UCSD-AML1 (cell line): ENCODE measurements at regions not wholly inside any gene's neighbourhood (a gene's known extent, or its start where the extent isn't known, plus 50 kb on each side); places are given as distances from the start of the nearest gene placed in this dataset.
"Not testable (repeated sequence)": the region's sequence is repeated elsewhere in the genome, so short reads cannot be mapped to it uniquely, and the experiment has no call there.

ENCODE experiments used
- DNase-seq: peaks from one replicate; lab custom pipeline; 2025; ENCODE audit not compliant: unreplicated experiment; lab: John Stamatoyannopoulos, UW

DNA sequence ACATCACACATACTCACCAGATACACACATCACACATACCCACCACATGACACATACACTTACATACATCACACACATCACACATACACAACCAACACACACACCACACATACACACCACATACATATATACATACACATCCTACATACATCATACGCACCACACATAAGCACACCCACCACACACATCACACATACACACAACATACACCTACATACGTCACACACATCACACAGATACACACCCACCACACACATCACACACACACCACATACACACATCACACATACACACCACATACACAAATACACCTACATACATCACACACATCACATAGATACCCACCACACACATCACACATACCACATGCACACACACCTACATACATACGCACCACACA, 158.4 kb downstream of the NDUFA10 start:
- DNase-seq, result no peak

DNA sequence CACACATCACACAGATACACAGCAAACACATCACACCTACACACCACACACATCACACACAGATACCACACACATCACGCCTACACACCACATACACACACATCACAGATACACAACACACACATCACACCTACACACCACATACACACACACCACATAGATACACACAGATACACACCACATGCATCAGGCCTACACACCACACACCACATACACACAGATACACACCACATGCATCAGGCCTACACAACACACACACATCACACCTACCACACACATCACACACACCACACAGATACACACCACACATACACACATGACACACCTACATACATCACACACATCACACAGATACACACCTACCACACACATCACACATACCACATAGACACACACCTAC, 158.8 kb downstream of the NDUFA10 start:
- DNase-seq, result no peak

DNA sequence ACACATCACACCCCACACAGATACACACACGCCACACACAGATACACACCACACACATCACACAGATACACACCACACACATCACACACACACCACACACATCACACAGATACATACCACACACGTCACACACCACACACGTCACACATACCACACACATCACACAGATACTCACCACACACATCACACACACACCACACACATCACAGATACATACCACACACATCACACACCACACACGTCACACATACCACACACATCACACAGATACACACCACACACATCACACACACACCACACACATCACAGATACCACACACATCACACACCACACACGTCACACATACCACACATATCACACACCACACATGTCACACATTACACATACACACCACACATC, 159.3 kb downstream of the NDUFA10 start:
- not testable (repeated sequence) for DNase-seq

DNA sequence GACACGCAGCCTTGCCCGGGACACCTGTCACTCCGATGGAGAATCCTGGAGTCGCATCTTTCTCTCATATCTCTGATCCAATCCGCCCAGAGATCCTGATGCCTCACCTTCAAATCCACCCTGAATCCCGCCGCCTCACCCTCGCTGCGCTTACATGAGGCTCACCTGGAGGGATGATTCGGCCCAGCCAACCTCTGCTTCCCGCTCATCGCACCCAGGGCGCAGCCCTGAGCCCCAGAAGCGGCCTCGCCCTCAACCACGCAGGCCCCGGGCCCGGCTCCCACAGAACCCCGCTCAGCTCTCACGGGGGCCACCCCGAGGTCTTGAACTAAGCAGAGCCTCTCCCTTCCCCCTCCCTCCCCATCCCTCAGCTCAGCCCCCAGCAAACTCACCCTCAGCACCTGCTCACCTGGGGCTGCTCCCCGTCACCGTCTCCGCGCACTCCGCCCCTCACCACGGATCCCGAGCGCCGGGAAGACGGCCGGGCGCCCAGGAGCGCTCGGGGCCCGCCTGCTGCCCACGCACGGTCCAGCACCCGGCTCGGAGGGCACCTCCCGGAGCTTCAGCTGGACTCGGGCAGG, 160.0 kb downstream of the NDUFA10 start:
- no peak for DNase-seq

DNA sequence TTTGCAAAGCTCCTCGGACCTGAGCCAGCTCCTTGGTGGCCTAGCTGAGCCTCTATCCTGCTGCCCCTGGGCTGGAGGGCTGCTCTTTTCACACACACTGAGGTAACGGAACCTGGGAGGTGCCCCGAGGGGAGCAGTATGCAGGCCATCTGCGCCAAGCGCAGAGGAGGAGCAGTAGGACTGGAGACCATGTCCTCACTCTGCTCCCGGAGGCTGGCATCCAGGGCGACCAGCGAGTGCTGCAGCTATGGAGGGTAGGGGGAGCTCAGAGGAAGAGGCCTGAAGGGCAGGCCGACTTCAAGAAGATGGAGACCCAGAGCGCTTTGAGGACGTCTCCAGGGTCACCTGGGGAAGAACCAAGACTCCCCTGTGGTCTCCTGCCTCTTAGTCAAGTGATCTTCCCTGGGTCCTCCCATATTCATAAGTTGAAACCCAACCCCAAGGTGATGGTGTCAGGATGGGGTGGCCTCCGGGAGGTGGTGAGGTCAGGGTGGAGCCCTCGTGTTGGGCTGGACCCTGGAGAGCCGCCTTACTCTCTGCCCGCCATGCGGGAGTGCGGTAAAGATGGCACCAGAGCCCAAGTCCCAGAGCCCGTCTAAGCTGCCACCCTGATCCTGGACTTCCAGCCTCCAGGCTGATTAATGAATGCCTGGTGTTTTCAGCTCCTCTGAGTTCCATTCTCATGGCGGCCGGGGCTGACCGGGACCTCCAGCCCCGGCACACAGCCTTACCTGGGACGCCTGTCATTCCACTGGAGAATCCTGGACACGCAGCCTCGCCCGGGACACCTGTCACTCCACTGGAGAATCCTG, 160.7 kb downstream of the NDUFA10 start:
- no peak for DNase-seq

DNA sequence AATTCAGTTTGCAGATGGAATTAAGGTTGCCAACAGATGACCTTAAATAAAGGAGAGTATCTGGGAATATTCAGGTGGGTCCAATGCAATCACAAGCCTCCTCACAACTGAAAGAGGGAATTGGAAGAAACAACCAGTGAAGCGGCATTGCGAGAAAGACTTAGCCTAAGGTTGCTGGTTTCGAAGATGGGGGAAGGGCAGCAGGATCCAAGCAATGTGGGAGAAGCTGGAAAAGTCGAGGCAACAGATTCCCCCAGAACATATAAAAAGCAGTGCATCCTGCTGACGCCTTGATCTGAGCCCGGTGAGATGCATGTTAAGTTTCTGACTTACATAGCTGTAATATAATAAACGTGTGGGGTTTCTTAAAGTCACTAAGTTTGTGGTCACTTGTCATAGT, 162.5 kb downstream of the NDUFA10 start:
- DNase-seq, result no peak

DNA sequence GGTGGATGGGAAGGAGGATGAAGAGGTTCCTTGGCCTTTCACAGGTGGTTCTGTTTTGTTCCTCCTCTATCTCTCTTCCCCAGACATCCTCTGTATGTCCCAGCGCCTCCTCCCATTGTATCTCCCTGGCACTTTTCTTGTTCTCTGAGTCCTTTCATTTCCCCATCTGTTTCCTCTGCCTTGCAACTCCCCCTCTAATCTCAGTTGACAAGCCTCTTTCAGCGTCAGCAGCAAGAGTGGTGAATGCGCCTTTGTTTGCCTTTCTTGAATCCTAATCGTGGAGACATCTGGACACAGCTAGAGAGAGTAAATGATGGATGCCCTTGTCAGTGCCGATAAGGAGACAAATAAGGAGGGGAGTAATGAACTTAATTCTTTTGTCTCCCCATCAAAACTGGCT, 167.0 kb downstream of the NDUFA10 start:
- DNase-seq, result no peak

DNA sequence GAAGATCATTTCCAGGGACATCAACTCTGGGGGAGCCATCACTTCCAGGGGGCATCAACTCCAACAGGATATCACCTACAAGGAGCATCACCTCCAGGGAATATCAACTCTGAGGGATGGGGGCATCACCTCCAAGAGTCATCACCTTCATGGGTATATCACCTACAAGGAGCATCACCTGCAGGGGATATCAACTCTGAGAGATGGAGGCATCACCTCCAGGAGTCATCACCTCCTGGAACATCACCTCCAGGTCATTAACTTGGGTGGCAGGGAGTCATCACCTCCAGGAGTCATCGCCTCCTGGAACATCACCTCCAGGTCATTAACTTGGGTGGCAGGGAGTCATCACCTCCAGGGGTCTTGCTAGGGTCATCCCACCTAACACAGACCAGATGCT, 167.6 kb downstream of the NDUFA10 start:
- DNase-seq, result no peak

DNA sequence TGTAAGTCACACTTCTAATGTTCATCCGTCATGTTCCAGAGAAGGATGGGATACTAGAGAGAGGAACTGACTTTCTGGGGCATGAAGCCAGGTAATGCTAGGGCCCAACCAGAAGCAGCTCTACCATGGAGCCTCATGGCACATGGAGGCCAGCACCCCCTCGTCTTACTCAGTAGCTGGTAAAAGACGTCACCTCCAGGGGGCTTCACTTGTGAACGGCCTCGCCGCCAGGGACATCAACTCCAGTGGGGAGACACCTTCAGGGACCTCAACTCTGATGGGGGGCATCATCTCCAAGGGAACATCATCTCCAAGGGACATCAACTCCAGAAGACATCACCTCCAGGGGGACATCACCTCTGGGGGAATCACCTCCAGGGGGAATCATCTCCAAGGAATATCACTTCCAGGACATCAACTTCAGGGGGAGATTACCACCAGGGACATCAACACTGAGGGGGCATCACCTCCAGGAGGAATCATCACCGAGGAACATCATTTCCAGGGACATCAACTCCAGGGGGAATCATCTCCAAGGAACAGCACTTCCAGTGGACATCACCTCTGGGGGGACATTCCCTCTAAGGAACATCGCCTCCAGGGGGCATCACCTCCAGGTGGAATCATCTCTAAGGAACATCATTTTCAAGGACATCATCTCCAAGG, 168.4 kb downstream of the NDUFA10 start:
- no peak for DNase-seq

DNA sequence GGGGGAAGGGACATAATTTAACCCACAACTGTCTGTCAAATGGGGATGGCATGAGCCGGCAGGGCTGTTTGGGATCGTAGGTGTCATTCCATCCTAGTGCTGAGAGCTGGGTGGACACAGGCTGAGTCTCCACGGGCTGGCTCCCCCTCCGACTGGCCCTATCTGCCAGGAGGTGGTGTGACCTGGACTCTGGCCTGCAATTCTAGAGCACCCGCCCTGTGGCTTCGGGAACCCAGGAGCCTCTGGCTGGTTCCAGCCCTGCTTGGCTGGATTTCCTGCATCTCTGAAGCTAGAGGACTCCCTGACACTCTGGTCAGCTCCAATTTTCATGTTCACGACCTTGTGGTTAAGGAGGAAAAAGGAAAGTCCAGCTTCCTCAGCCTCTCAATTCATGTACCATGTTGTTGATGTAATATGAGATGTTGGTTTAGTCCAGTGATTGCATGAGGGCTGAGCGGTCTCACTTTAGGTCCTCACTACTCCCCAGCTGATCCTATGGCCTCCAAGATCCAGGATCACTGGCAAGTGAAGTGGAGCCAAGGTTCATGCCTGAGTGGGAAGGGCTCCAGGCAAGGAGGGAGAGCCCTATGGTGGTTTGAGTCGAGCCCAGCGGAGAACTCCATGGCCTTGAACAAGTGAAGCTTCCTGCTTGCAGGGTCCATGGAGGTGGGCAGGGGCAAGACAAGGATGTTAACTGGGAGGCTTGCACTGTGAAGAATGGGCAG, 169.1 kb downstream of the NDUFA10 start:
- no peak for DNase-seq

DNA sequence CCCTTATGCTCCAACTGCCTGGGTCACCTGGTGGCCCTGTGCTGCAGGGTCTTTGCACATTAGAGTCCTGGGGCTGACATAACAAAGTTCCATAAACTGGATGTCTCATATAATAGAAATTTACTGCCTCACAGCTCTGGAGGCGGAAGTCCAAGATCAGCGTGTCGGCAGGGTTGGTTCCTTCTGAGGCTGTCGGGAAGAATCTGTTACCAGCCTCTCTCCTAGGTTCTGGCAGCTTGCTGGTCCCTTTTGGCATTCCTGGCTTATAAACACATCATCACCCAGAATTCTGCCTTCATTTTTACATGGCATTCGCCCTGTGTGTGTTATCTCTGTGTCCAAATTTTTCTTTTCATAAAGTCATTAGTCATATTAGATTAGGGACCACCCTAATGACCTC, 170.5 kb downstream of the NDUFA10 start:
- DNase-seq, result no peak

DNA sequence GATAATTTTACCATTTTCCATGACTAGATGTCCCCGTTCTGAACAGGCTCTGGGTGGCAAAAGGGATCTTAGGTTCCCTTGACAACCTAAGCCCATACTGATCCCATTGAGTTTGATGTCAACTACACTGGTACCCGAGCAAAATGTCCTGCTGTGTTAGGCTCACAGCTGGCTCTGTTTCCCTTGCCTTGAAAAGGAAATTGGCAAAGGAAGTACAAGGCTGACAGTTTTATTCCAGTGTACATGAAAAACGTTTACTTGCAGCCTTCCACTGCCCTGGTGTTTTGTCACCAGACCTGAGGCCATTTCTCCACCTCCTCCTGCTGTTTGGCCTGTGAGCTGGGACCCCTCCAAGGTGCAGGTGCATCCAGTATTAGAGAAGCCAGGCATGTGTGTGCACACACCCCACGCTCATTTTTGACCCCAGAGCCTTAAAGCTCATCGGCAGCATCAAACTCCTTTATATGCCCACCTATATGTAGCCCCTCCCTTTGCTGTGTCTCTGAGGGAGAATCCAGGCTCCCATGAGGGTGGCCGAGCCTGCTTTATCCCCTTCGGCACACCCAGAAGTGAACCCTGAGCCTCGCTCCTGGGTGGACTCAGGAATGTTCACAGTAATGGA, 171.3 kb downstream of the NDUFA10 start:
- DNase-seq, result no peak

DNA sequence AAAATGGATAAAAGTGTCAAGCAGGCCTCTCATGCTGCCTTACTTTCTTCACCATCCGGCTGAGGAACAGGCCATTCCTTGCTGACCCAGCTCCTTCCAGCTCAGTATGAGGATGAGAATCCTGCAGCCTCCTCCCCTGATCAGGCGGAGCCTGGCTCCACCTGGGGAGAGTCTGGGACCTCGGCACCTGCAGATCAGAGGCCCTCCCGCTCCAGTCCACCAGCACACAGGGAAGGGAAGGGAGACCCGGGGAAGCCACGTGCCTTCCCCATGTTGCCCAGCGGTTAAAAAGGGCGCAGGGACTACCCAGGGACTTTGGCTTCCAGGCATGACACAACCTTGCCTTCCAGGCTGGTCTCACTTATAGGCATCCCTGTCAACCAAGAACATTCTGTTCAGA, 172.0 kb downstream of the NDUFA10 start:
- no peak for DNase-seq

DNA sequence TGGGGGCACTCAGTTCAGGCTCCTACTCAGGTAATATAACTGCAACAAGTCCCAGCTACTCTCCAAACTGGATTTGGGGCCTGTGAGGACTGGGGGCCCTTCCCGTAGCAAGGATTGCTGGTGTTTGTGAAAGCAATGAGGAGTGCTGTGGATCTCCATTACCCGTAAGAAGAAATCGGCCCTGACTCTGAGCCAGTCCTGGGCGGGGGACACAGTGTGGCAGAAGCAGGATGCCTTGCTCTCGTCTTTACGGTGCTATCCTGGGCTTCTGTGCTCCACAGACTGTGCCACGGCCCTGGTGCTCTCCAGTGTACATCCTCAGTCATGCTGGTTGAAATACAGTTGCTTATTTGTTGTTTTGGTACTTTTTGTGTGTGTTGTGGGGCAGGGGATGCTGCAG, 172.9 kb downstream of the NDUFA10 start:
- no peak for DNase-seq

DNA sequence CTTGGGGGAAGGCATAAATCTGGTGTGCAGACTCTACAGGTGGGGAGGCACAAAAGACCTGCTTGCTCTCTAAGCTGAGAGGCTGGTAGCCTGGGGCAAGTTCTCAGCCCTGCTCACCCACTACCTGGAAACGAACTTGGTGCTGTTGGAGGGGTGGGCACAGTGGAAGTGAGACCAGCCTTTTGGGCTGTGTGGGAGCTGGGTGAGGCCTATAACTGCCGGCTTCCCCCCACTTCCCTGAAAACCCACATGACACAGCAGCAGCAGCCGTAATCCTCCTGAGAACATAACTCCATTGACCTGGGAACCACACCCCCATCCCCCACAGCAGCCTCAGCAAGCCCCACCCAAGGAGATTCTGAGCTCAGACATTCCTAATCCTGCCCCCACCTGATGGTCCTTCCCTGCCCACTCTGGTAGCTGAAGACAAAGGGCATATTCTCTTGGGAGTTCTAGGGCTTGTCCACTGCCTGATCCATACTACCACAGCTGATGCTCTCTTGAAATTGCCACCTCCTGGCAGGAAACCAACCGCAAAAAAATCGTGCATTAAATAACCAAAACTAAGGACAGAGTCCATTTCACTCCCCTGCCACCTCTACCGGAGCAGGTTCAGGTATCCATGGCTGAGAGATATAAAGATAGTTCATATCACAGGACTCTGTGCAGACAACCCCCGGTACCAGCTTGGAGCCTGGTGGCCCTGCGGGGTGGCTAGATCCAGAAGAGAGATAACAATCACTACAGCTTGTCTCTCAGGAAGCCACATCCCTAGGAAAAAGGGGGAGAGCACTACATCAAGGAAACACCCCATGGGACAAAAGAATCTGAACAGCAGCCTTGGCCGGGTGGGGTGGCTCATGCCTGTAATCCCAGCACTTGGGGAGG, 178.1 kb downstream of the NDUFA10 start:
- DNase-seq, result no peak

DNA sequence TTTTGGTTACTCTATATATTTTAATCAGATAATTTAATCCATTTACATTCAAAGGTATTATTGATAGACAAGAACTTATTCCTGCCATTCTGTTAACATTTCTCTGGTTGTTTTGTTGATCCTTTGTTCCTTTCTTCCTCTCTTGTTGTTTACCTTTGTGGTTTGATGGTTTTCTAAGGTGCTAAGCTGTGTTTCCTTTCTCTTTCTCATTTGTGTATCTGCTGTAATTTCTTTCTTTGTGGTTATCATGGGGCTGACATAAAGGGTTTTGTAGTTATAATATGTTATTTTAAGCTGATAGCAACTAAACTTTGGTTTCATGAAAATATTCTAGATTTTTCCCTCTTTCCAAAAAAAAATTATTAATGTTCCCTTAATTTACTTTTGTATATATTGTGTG, 179.2 kb downstream of the NDUFA10 start:
- DNase-seq, result no peak

DNA sequence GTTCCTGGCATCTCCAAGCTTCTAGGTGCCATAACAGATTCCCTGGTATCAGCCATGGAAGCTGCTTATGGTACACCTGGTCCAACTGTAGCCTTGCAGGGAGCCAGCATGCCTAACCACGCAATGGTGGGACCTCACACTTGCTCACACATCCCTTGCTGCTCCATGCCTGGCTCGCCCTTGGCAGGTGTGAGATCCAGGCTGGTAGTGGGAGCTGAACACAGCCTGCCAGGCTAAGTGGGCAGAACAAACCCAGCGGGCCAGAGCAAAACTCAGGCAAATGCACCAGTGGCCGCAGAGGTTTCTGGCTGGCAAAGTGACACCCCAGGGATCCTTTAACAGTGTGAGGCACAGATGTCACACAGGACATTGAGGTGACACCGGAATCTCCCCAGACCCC, 185.8 kb downstream of the NDUFA10 start:
- DNase-seq, result no peak

DNA sequence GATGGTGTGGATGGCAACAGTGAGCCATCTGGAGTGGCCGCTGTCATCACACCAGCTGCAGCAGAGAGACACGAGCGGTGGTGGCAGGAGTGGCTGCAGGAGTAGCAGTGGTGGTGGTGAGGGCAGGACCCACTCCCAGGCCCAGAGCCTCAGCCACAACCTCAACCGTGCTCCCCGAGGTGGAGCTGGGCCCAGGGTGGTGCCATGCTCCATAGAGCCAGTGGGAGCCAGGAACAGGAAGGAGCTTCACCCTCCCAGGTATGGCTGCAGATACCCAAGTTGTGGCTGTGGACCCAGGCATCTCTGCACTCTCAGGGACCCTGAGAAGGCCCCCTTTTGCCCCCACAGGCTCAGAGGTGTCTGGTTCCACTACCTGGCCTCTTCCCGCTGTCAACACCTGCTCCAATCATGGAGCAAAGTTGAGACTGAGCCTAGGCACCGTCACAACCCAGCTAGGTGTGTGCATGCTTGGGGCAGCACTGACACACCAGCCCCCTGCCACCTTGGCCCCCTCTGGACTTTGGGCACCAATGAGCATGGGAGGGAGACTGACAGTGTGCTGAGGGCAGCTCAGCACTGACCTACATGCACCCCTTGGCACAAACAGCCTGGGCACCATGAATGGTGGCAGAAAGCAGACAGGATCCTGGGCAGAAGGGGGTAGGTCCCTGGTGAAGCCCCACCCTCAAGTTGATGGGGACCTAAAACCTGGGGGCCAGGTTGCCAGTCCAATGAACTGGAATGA, 188.9 kb downstream of the NDUFA10 start:
- DNase-seq, result no peak

DNA sequence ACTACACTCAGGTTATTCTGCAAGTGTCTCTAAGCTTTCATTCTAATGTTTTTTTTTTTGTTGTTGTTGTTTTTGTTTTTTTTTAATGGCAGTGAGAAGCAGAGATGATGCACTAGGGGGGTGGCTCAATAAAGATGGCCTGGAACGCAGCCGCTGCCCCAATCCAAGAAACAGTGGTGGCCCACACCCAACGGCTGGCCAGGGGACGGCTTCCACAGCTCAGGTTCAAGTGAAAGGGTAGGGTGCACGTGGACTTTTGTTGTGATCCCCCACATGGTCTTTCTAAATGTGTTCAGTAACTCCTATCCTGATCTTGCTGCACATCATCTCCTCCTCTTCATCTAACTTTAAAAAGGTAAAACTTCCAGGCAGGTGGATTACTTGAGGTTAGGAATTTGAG, 190.1 kb downstream of the NDUFA10 start:
- DNase-seq, result no peak

DNA sequence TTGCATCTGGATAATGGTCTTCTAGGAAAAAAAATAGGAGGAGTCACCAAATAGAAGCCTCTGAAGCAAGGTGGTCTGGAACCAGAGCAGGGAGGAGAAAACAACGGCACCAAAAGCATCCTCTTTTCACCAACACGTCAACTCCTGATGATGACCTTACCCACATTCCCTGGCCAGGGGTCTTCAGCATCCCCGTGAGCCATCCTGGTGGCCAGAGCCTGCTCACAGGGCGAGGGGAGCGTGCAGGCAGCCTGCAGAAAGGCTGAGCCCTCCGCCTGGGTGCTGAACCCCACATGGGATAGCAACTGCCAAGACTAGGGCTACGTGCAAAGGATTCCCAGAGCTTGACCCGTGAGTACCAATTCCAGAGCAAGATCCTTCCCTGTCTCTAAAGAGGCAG, 191.0 kb downstream of the NDUFA10 start:
- no peak for DNase-seq
